NCI-H1092 treated with DMSO at 0.1 percent for 48 hours (cell line): ENCODE measurements at regions not wholly inside any gene's neighbourhood (a gene's known extent, or its start where the extent isn't known, plus 50 kb on each side); places are given as distances from the start of the nearest gene placed in this dataset.
"Not testable (repeated sequence)": the region's sequence is repeated elsewhere in the genome, so short reads cannot be mapped to it uniquely, and the experiment has no call there.

Experiments used
- DNase-seq: peaks from one replicate; lab custom pipeline; 2025; lab: John Stamatoyannopoulos, UW

GRCh38 chr2:7094231-7094741 is 177.1 kb downstream of the RNF144A start:
- DNase-seq = no peak

- DNase-seq = no peak
Observed at GRCh38 chr2:7096726-7097352, 179.6 kb downstream of the RNF144A start.

GRCh38 chr2:7097353-7097895 is 180.2 kb downstream of the RNF144A start:
- peak; percentile 84 for DNase-seq

DNA sequence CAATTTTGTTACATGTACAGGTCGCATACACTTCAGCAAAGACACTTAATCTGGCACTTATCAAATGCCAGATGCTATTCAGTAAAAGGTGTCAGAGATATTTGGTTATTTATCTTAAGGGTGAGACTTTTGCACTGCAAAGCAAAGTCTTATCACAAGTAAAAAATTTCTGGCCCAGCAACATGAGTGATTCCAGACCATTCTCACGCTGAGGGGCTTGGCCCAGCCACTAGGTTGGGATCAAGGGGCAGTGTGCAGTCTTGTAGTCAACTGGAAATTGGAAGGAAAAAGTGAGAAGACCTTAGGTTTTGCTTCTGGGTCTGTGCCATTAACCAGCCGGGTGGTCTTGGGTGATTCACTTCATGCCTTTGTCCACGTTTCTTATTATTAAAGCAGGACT is 181.6 kb downstream of the RNF144A start:
- no peak for DNase-seq

GRCh38 chr2:7099687-7100086 is 182.5 kb downstream of the RNF144A start:
- not testable (repeated sequence) for DNase-seq

DNA sequence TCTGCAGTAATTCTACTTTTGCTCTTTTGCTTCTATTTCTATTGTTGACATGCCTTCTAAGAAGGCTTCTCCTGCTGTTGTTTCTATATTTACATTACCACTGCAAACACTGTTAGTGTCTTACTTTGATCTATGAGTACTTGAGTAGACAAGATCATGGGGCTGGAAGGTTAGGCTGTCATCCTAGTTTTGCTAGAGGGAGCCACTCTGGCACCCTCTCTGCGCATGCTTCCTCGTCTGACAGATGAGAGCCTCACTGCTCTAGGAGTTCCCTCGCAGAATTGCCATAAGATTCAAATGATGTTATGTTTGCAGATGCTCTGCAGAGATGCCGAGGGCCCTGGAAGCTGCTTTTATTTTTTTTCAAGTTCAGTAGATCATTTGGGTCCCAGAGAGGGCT is 185.6 kb downstream of the RNF144A start:
- peak; percentile 1 for DNase-seq

DNA sequence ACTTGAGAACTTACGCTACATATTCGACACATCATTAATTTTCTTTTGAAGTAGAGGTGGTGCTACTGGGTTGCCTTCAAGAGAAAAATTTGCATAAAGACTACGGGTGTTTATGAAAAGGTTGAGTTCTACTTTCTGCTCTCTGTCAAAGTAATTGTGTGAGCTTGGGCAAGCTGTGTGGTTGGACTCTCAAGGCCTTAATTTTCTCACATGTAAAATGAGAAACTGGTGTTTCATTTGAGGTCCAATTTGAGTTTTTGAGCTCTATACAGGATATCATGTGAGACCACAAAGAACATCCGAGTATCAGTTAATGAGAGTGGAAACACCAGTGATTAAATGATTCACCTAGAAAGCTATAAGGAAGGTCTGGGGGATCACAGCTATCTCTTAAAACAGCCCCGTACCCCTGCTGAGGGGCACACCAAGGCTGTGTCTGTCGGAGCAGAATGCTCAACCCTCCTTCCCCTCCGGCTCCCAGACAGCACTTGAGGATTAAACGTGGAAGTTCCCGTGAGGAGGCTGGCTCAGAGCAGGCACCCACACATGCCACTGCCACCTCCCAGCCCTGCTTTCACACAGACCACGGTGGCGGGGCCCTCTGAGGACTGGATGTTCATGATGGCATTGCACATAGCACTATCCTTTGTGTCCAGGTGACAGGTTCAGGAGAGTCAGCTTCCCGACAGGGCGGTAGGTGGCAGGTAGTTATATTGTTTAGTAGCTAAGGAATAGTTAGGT is 191.8 kb downstream of the RNF144A start:
- no peak for DNase-seq

GRCh38 chr2:7109533-7109885 is 192.3 kb downstream of the RNF144A start:
- DNase-seq = no peak

- DNase-seq = peak; percentile 8
Observed at GRCh38 chr2:7111626-7112025, 194.4 kb downstream of the RNF144A start.

GRCh38 chr2:7115364-7115763 is 198.2 kb downstream of the RNF144A start:
- DNase-seq = no peak

- no peak for DNase-seq
Observed at GRCh38 chr2:7115906-7116305, 198.7 kb downstream of the RNF144A start.

GRCh38 chr2:7116511-7116910 is 199.3 kb downstream of the RNF144A start:
- no peak for DNase-seq

GRCh38 chr2:7117076-7117475 is 199.9 kb downstream of the RNF144A start:
- no peak for DNase-seq

GRCh38 chr2:7118606-7119131 is 201.5 kb downstream of the RNF144A start:
- no peak for DNase-seq

GRCh38 chr2:7119132-7119835 is 202.1 kb downstream of the RNF144A start:
- DNase-seq = no peak

DNA sequence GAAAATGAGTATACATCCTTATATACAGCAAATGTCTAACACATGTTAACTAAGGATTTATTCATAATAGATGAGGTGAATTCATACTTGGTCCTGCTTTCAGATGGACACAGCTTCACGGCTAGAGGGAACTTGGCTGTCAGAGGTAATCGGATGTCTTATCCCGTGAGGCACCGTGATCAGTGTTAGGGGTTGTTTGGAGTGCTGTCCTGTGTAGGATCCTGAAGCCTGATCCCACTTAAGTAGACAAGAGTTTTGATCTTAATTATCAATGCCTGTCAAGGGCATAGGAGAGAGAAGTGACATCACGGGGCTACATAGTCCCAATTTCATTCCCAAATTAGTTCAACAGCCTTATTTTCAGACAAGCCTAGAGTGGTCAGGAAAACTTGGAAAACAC is 204.6 kb downstream of the RNF144A start:
- no peak for DNase-seq

GRCh38 chr2:7127156-7127555 is 209.9 kb downstream of the RNF144A start:
- DNase-seq = no peak

- no peak for DNase-seq
Observed at GRCh38 chr2:7127687-7128086, 210.5 kb downstream of the RNF144A start.

GRCh38 chr2:7131261-7131660 is 214.0 kb downstream of the RNF144A start:
- no peak for DNase-seq

DNA sequence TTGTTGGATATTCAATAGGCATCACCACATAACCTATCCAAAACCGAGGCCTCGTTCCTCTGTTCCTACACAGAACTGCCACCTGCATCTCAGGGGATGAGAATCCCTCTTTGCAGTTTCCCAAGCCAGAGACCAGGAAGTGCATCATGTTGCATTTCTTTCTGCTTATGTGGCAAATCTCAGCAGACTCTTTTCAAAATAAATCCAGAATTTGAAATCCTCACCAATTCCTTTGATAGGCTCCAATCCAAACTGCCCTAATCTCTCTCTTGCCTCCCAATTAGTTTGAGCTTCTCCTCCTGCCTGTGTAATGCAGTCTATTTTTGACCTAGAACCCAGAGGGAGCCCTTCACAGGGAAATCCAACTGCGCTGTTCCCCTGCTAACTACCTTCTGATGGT is 215.5 kb downstream of the RNF144A start:
- DNase-seq = no peak

GRCh38 chr2:7133521-7133920 is 216.3 kb downstream of the RNF144A start:
- DNase-seq = no peak

DNA sequence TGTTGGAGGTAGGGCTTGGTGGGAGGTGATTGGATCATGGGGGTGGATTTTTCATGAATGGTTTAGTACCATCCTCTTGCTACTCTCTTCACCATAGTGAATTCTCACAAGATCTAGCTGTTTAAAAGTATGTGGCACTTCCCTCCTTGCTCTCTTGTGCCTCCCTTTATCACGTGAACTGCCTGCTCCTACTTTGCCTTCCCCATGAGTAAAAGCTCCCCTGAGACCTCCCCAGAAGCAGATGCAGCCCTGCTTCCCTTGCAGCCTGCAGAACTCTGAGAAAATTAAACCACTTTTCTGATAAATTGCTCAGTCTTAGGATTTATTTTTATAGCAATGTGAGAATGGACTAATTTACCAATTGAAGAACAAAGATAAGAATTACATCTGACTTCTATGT is 223.1 kb downstream of the RNF144A start:
- no peak for DNase-seq

- no peak for DNase-seq
Observed at GRCh38 chr2:7145707-7146106, 228.5 kb downstream of the RNF144A start.
